ENCODE measurements at regions not wholly inside any gene's neighbourhood (a gene's known extent, or its start where the extent isn't known, plus 50 kb on each side); places are given as distances from the start of the nearest gene placed in this dataset.
"Not testable (repeated sequence)": the region's sequence is repeated elsewhere in the genome, so short reads cannot be mapped to it uniquely, and the experiment has no call there.

DNA sequence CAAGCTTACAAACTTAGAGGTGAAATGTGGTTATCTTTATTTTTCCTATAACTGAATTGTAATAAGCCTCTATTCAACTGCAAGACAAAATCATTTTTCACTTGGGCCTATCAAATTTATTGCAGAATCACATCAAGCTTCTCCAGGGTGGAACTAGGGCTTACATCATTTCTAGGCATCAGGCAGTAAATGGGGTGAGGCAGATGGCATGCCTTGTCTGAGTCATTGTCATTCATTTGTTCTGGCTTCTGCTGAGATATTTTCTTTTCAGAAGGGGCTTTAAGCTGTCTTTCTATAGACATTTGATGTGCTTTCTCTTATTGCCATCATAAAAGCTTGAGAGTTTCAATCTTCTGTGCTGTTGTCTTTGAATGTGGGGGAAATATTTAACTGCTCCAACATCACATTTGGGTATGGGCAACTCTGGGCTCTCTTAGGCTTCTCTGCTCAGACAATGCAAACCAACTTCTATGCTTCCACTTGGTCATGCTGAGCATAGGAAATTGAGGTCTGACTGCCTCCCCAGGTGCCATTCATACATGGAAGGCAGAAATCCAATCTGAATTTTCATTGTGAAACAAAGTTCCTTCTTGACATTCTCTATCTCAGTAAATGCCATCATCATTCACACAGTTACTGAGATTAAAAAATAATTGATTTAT lies 225.8 kb upstream of the GIMD1 start:
- no peak for DNase-seq (ENCODE audit: low spot score)

- no peak for DNase-seq (ENCODE audit: low spot score)
Observed at GRCh38 chr4:106588891-106589290, 220.3 kb upstream of the GIMD1 start.

DNA sequence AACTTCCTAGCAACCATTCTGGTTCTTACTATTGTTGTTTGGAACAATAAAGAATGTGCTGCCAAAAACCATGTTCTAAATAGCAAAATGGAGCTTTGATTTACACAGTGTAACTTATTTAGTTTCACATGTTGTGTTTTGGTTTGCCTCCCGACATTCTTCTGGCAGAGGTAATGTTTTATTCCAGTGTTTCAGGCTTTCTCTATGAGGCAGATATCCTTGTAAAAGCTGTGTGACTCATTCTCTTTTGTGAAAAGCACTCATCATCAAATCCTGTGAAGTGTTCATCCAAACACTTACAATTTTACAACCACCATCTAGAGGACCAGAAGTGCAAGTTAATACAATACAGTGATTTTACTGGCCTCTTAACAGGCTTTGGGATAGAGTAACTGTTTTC lies 219.0 kb upstream of the GIMD1 start:
- DNase-seq (ENCODE audit: low spot score): no peak

DNA sequence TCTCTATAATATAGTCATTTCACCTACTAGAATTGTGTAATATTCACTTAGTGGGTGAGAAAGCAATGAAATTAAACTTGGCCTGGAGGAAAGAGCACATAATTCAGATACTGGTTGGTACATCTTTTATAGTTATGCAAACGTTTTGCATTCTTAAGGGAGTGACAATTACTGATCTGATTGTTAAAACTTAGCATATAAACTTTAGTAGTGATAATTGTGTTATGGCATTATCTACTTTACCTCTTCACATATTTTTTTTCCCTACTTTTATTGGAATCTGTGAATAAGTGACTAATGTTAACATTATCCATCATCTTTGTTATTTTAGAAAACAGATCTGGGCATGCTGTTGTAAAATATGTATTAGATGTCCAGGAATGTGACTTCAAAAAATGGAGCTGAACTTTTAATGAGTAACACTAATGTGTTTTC lies 217.4 kb upstream of the GIMD1 start:
- no peak for DNase-seq (ENCODE audit: low spot score)

DNA sequence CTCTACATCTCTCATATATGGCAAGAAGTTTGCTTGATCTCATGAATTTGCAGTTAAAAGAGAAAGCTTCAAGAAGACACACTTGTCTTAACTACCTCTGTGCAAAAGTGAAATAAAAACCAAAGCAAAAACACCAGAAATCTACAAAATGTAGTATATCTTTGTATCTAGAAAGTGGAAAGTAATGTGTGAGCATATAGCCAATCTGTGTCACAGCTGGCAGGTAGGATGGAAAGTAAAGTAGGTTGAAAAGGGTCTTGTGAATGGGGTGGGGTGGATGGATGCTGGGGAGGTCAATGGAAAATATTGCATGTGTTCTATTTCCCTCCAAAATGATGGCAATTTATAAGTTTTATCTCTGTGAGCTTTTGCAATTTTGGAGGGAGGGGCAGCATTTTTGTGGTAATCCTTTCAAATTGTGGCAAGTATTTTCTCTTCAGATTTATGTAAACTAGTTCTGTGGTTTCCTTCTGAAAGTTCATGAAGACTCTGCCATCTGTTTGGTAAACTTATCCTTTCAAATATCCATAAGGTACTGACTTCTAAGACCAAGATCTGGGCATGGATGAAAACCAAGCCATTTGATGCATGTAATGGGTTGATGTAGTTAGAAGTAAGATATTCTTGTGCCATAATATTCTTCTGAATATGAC lies 215.9 kb upstream of the GIMD1 start:
- no peak for DNase-seq (ENCODE audit: low spot score)

- DNase-seq (ENCODE audit: low spot score): no peak
Observed at GRCh38 chr4:106583567-106583966, 215.0 kb upstream of the GIMD1 start.

DNA sequence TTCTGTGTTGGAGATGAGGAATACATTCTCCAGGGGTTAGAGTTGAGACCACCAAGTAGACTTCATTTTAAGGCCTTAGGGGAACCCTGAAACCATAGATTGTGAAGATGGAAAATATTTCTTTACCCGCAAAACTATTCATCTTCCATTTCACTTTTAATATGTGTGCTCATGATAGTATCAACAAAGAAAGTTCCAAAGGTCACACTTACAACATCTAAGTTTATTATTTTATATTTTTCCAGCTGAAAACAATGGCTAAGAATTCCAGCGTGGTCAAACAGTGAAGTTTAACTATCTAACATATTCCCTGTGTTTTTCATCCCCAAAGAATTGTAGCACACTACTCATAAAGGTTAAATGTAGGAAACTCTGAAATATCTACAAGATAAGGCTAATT lies 214.5 kb upstream of the GIMD1 start:
- no peak for DNase-seq (ENCODE audit: low spot score)

GRCh38 chr4:106582103-106582502 lies 213.5 kb upstream of the GIMD1 start:
- DNase-seq (ENCODE audit: low spot score): no peak

- no peak for DNase-seq (ENCODE audit: low spot score)
Observed at GRCh38 chr4:106579236-106579635, 210.7 kb upstream of the GIMD1 start.

- no peak for DNase-seq (ENCODE audit: low spot score)
Observed at GRCh38 chr4:106569146-106570031, 200.8 kb upstream of the GIMD1 start.

- no peak for DNase-seq (ENCODE audit: low spot score)
Observed at GRCh38 chr4:106565727-106566126, 197.1 kb upstream of the GIMD1 start.

DNA sequence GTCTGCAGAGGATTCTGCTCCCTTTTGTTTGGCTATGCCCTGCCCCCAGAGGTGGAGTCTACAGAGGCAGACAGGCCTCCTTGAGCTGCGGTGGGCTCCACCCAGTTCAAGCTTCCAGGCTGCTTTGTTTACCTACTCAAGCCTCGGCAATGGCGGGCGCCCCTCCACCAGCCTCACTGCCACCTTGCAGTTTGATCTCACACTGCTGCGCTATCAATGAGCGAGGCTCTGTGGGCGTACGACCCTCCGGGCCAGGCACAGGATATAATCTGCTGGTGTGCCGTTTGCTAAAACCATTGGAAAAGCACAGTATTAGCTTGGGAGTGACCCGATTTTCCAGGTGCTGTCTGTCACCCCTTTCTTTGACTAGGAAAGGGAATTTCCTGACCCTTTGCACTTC lies 195.1 kb upstream of the GIMD1 start:
- DNase-seq (ENCODE audit: low spot score): not testable (repeated sequence)

- DNase-seq (ENCODE audit: low spot score): no peak
Observed at GRCh38 chr4:106551724-106552123, 183.1 kb upstream of the GIMD1 start.

DNA sequence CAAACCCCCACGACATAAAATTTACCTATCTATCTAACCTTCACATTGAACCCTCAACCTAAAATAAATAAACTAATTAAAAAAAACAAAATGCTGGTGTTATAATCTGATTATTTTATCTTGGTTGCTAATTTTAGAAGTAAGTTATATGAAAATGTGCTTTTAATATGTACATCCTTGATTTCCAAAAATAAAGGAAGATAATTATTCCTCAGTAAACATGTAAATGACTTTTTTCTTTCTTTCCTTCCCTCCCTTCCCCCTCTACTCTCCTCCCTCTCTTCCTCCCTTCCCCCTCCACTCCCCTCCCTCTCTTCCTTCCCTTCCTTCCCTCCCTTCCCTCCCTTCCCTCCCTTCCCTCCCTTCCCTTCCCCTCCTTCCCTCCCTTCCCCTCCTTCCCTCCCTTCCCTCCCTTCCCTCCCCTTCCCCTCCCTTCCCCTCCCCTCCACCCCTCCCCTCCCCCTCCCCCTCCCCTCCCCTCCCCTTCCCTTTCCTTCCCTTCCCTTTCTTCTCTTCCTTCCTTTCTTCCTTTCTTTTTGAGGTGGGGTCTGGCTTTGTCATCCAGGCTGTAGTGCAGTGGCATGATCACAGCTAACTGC lies 180.0 kb upstream of the GIMD1 start:
- no peak for DNase-seq (ENCODE audit: low spot score)

DNA sequence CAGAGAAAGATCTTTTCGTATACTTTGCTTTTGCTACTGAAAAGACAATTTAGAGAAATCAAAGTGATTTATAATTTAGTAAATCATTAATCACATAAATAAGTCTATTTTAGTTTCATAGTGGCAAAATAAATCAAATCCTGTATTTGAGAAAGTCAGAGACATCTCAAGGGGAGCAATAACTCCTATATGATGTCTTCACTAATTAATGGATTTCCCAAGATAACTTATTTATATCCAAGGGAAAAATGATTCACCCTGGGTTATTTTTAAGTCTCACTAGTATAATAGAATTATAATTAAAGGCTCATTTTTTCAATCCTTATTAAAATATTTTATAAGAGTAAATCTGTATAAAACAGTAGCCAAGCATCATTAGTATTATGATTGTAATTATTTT lies 177.8 kb upstream of the GIMD1 start:
- no peak for DNase-seq (ENCODE audit: low spot score)

DNA sequence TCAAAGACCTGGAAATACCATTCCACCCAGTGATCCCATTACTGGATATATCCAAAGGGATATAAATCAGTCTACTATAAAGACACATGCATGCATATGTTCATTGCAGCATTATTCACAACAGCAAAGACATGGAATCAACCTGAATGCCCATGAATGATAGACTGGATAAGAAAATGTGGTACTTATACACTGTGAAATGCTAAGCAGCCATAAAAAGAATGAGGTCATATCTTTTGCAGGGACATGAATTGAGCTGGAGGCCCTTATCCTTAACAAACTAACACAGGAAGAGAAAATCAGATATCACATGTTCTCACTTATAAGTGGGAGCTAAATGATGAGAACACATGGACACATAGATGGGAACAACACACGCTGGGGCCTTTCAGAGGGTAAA lies 174.0 kb upstream of the GIMD1 start:
- not testable (repeated sequence) for DNase-seq (ENCODE audit: low spot score)

- no peak for DNase-seq (ENCODE audit: low spot score)
Observed at GRCh38 chr4:106541253-106541652, 172.7 kb upstream of the GIMD1 start.

DNA sequence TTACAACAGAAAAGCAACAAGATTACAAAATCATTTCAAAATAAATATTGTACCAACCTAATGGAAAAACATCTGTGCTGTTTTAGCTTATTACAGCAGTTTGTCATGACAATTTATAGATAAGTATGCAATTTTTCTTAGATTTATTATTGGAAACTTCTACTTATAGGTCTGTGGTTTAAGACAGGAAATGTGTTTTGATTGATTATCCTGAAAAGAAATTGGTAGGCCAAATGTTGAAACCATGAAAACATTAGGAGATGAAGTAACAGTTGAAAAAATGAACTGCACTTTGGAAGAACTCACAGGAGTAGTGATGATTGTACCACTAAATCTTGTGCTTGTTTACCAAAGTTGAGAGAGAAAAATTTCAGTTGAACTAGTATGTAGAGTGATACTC lies 162.2 kb upstream of the GIMD1 start:
- DNase-seq (ENCODE audit: low spot score): no peak

- no peak for DNase-seq (ENCODE audit: low spot score)
Observed at GRCh38 chr4:106530024-106530361, 161.4 kb upstream of the GIMD1 start.

GRCh38 chr4:106529348-106530023 lies 160.9 kb upstream of the GIMD1 start:
- DNase-seq (ENCODE audit: low spot score): no peak

DNA sequence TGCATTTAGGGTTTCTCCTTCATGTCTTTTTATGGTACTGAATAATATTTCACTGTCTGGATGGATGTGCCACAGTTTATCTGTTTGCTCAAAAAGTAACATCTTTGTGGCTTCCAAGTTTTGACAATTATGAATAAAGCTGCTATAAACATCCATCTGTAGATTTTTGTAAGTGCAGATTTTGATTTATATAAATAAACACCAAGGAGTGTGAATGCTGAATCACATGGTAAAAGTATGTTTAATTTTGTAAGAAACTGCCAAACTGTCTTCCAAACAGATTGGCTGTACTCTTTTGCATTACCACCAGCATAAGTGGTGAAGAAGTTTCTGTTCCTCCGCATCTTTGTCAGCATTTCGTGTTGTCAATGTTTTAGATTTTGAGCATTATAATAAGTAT lies 158.7 kb upstream of the GIMD1 start:
- DNase-seq (ENCODE audit: low spot score): no peak

DNA sequence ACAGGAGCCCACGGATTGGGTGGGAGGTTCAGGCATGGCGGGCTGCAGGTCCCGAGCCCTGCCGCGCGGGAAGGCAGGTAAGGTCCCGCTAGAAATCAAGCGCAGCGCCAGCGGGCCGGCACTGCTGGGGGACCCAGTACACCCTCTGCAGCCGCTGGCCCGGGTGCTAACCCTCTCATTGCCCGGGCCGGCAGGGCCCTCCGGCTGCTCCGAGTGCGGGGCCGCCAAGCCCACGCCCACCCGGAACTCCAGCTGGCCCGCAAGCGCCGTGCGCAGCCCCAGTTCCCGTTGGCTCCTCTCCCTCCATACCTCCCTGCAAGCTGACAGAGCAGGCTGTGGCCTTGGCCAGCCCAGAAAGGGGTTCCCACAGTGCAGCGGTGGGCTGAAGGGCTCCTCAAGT lies 156.8 kb upstream of the GIMD1 start:
- not testable (repeated sequence) for DNase-seq (ENCODE audit: low spot score)
